NCI-H82 (cell line): ENCODE measurements at regions not wholly inside any gene's neighbourhood (a gene's known extent, or its start where the extent isn't known, plus 50 kb on each side); places are given as distances from the start of the nearest gene placed in this dataset.

Experiments
- DNase-seq: peaks from one replicate; lab custom pipeline; 2025; lab: John Stamatoyannopoulos, UW

DNA sequence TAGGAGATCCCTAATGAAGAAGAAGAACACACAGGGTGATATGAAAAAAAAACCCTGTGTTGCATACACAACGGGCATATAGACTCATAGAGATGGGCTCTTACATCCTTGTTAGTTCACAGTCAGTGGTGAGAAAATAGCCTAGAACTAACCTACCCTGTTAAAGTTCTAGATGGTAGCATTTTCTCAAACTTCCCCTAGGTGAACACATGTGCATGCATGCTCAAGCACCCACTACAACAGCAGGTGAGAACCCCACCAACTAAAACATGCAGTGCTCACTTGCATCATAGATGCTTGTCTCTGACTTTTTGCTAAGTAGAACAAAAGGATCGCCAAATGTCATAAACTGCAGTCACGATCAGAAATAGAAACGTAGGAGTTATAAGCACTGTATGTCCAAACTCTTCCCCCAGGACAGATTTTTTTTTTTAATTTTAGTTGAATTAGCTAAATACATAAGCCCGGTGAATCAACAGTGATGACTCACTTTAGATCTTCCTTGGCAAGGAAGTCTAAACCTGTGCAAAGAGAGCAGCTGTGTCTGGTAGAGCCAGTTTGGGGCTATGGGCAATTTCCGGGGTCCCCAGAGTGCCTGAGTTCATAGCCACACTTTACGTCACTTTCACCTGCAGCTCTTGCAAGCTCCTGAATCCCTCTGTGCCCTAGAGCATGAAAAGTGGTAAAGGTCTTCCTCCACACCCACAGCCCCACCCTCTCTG lies 96.2 kb upstream of the SEMA6D start:
- no peak for DNase-seq

DNA sequence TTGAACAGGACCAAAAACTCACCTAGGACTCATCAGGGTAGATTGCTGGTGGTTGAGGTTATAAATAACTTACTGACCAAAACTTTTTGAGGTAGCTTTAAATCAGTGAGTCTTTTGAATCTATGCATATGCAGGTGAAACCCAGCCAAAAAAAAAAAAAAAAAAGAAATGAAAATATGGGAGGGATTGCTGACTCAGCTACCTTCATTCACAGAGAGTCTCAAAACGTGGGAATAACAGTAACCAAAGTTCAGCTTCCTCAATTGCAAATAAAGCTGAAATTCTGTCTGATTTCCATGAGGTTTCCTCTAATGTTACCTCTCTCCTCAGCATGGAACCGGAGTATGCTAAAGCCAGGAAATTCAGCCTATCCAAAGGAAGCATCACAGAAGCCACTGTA lies 95.2 kb upstream of the SEMA6D start:
- no peak for DNase-seq

GRCh38 chr15:47624503-47624902 lies 92.8 kb upstream of the SEMA6D start:
- no peak for DNase-seq

DNA sequence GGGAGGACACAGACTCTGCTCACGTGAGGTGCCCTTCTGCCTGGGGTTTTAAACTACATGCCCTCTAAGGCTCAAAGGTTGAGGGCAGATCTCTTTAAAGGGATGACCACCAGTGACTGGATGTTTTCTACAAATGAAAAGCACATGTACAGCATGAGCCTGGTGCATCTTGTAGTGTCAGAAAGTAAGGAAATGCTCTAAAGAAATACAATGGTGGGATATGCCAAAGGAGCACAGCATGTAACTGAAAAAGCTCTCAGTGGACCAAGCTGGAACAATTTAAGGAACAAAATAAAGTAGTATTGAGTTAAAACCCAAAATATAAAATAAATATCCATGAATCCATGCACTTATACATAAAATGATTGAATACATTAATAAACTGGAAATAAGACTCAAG lies 78.3 kb upstream of the SEMA6D start:
- no peak for DNase-seq

GRCh38 chr15:47640079-47640478 lies 77.2 kb upstream of the SEMA6D start:
- DNase-seq, result no peak

DNA sequence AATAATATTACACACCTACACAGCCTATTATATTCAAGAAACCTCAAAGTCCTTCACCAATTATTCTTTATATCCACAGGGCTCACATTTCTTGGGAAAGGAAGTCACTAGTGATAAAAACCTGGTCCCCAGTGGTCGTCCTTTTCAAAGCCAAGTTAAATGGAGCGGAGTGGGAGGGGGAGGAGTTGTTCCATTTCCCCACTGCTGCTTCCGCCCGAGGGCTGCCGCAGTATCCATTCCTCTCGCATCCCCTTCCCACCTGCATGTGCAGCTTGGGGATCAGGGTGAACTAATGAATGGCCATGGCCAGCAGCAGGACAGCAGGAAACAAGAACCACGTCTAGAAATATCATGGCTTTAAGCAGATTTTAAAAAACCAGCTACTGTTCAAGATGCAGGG lies 76.4 kb upstream of the SEMA6D start:
- no peak for DNase-seq

DNA sequence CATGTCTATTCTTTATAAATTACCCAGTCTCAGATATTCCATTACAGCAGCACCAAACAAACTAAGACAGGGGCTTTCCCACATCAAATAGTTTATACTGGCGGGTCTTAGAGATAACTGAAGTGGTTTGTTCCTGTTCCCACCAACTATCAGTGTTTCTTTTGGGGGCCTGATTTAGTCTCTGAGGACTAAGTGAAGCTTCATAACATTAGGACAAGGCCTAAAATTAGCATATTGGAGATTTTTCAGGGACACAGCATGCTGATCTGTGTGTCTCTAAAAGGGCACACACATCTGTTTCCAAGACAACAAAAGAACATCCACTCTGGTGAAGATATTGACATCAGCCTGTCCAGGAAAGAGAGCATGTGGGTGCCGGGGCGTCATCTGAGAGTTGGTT lies 72.6 kb upstream of the SEMA6D start:
- no peak for DNase-seq

- no peak for DNase-seq
These were observed 66.7 kb upstream of the SEMA6D start for GRCh38 chr15:47650564-47650963.

GRCh38 chr15:47652328-47652727 lies 65.0 kb upstream of the SEMA6D start:
- DNase-seq, result peak; percentile 97

GRCh38 chr15:47652844-47653243 lies 64.5 kb upstream of the SEMA6D start:
- DNase-seq, result peak; percentile 61

DNA sequence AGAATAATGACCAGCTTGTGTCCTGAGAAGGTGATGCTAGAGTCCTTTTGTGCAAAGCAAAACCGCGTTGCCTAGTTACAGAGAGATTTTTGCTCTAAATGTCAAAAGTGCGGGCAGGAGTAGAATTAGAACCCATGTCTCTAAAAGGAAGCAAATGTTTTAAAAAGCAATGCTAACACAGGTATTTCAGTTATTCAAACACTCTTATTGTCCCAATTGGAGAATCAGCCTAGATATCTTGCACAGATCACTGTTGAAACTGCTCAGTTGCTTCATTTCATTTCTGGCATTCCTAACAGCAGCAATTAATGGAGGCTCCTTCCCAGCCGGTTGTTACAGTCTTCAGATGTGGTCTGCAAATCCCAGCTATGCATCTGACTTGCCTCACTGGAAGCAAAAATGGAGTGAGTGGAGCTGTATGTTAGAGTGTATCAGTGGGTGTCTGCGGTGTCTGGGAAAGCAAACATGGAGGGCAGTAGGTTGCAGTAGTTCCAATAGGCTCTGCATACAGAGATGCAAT lies 55.6 kb upstream of the SEMA6D start:
- DNase-seq, result no peak

- DNase-seq, result no peak
These were observed 54.2 kb upstream of the SEMA6D start for GRCh38 chr15:47663101-47663500.
